Panc1 (cell line): ENCODE measurements at regions not wholly inside any gene's neighbourhood (a gene's known extent, or its start where the extent isn't known, plus 50 kb on each side); places are given as distances from the start of the nearest gene placed in this dataset.

Source experiments
- ATAC-seq: fragments of 200-7000 bp; cut with Tn5 transposase; 2 replicates; pipeline ENCODE4 v1.9.1; 2020; ENCODE audit warnings: mild to moderate bottlenecking, moderate library complexity
- BruUV-seq: library from RNA; stranded (reverse); fragments of 400-500 nt; replicated peaks from 2 replicates; lab custom pipeline; 2021; lab: Mats Ljungman, UMichigan
- CTCF ChIA-PET: fragments of 300-600 bp; sonication (Branson Sonifier 250); formaldehyde crosslinking; loops from one replicate; lab custom pipeline; 2022; ENCODE audit warnings: antibody characterized with exemption; lab: Charles Lee
- POLR2A ChIA-PET: fragments of 300-600 bp; sonication (Branson Sonifier 250); formaldehyde crosslinking; loops from one replicate; lab custom pipeline; 2022; ENCODE audit warnings: antibody characterized with exemption; lab: Charles Lee
- DNase-seq: peaks from one replicate; pipeline ENCODE4 v3.0.0-alpha.2; 2010; ENCODE audit warnings: low read depth, low spot score
- H3K27ac ChIP-seq: 2 replicates; pipeline ENCODE4 v1.5.1; 2011; ENCODE audit warnings: mild to moderate bottlenecking, low read length, inconsistent platforms
- H3K27me3 ChIP-seq: fragments of 200-500 bp; sonication (Bioruptor generic); 2 replicates; pipeline ENCODE4 v1.6.0; 2014; ENCODE audit warnings: low read length, inconsistent platforms; ENCODE audit not compliant: control insufficient read depth, insufficient read depth
- H3K36me3 ChIP-seq: fragments of 200-500 bp; sonication (Bioruptor generic); 2 replicates; pipeline ENCODE4 v1.5.1; 2014; ENCODE audit warnings: inconsistent platforms, mild to moderate bottlenecking, low read length, moderate library complexity; ENCODE audit not compliant: control insufficient read depth, insufficient read depth
- H3K4me1 ChIP-seq: 2 replicates; pipeline ENCODE4 v1.5.1; 2011; ENCODE audit warnings: inconsistent platforms, mild to moderate bottlenecking, low read length, moderate library complexity; ENCODE audit not compliant: control insufficient read depth, insufficient read depth
- H3K4me3 ChIP-seq, 2 experiments: 2 replicates each; pipeline ENCODE4 v1.5.1; 2011 to 2012; ENCODE audit warnings: low read depth in 2 of 2, low read length in 2 of 2, mild to moderate bottlenecking in 2 of 2, inconsistent platforms in 1 of 2, moderate library complexity in 1 of 2
- H3K9me3 ChIP-seq: fragments of 200-500 bp; sonication (Bioruptor generic); 2 replicates; pipeline ENCODE4 v1.5.1; 2014; ENCODE audit warnings: low read depth, mild to moderate bottlenecking, inconsistent platforms, low read length, moderate library complexity; ENCODE audit not compliant: control insufficient read depth, insufficient read depth
- CTCF ChIP-seq: fragments of 450-650 bp; IDR thresholded peaks from 2 replicates; pipeline ENCODE4 v1.5.1; 2017; ENCODE audit warnings: mild to moderate bottlenecking
- POLR2AphosphoS5 ChIP-seq: IDR thresholded peaks from 2 replicates; pipeline ENCODE4 v1.6.1; 2012; ENCODE audit warnings: mild to moderate bottlenecking, low read depth, low read length, moderate library complexity
- REST ChIP-seq, 2 experiments: IDR thresholded peaks; 2 replicates each; pipeline ENCODE4 v1.6.1; 2011 to 2012; ENCODE audit warnings: low read depth in 2 of 2, control low read depth in 1 of 2, low read length in 1 of 2, mild to moderate bottlenecking in 1 of 2, moderate library complexity in 1 of 2; ENCODE audit not compliant: insufficient read depth in 1 of 2
- SIN3A ChIP-seq: IDR thresholded peaks from 2 replicates; pipeline ENCODE4 v1.6.1; 2012; ENCODE audit warnings: low read depth, mild to moderate bottlenecking, low read length, moderate library complexity, borderline replicate concordance; ENCODE audit not compliant: insufficient read depth
- TCF7L2 ChIP-seq: IDR thresholded peaks from 2 replicates; pipeline ENCODE4 v1.6.1; 2011; ENCODE audit warnings: mild to moderate bottlenecking, low read depth, low read length, inconsistent platforms
- in situ Hi-C: cut with HindIII; loops from 2 replicates; pipeline ENCODE4 v1.10.0; 2016; ENCODE audit warnings: low sequenced_read_pairs, low pct_unique_long_range_greater_than_20kb
- intact Hi-C: fragments of 100-400 bp; cut with micrococcal nuclease; formaldehyde crosslinking; loops from one replicate; pipeline ENCODE4 v1.10.0; 2022; ENCODE audit not compliant: unreplicated experiment

GRCh38 chr1:182331387-182331786, 60.2 kb downstream of the GLUL start:
- BruUV-seq, result no TSS peak
- CTCF ChIA-PET, result no interaction called here
- DNase-seq, result no peak

GRCh38 chr1:182330303-182330702, 61.3 kb downstream of the GLUL start:
- ATAC-seq, result no peak
- no peak for TF ChIP-seq REST (IDR thresholded peaks at IDR 0.05; ENCODE audit: insufficient read depth in 1 of 2, low read depth in 2 of 2, low read length in 1 of 2)
- no peak for TF ChIP-seq POLR2AphosphoS5
- no peak for TF ChIP-seq SIN3A
- no peak for TF ChIP-seq CTCF
- Histone ChIP-seq H3K4me3 (no peak overlapping the region), H3K27ac (no peak overlapping the region), H3K36me3 (no peaks in the 10 kb centered on the region), H3K4me1 (no peaks in the 10 kb centered on the region), H3K9me3 (no peaks in the 10 kb centered on the region), H3K27me3 (no peaks in the 10 kb centered on the region)
- BruUV-seq, result no TSS peak
- DNase-seq, result no peak
- intact Hi-C loops, result no loop called here
- CTCF ChIA-PET, result no interaction called here
- POLR2A ChIA-PET, result no interaction called here
- in situ Hi-C loops, result no loop called here

More at GRCh38 chr1:182331387-182331786, 60.2 kb downstream of the GLUL start:
- H3K4me1 ChIP-seq, result no peaks in the 10 kb centered on the region
- TF ChIP-seq SIN3A, result no peak
- TF ChIP-seq POLR2AphosphoS5, result no peak
- no peak for TF ChIP-seq TCF7L2
- no peak for TF ChIP-seq CTCF
- TF ChIP-seq REST (IDR thresholded peaks at IDR 0.05; ENCODE audit: insufficient read depth in 1 of 2, low read depth in 2 of 2, low read length in 1 of 2), result no peak
- no peak overlapping the region for H3K27ac ChIP-seq
- no peaks in the 10 kb centered on the region for H3K9me3 ChIP-seq
- ATAC-seq, result no peak
- intact Hi-C loops, result no loop called here
- POLR2A ChIA-PET, result no interaction called here
- no peaks in the 10 kb centered on the region for H3K36me3 ChIP-seq
- in situ Hi-C loops, result no loop called here
- H3K4me3 ChIP-seq, result no peak overlapping the region
- H3K27me3 ChIP-seq, result no peaks in the 10 kb centered on the region
